OCI-LY3 (cell line): ENCODE measurements at regions not wholly inside any gene's neighbourhood (a gene's known extent, or its start where the extent isn't known, plus 50 kb on each side); places are given as distances from the start of the nearest gene placed in this dataset.
A peak's percentile ranks its signal among the peaks of the same experiment; 100 is the strongest.

Experiments used
- H2AFZ ChIP-seq: fragments of 200-600, 300-600 bp; shearing (Covaris generic); 2 replicates; pipeline ENCODE4 v1.6.0; 2014; ENCODE audit warnings: antibody characterized with exemption, low read depth, low read length
- H3K27ac ChIP-seq: fragments of 200-600, 300-600 bp; sonication (generic); 2 replicates; pipeline ENCODE4 v1.5.1; 2014; ENCODE audit warnings: mild to moderate bottlenecking, low read length, moderate library complexity, mixed read lengths
- H3K27me3 ChIP-seq: fragments of 200-600, 300-600 bp; sonication (generic); 2 replicates; pipeline ENCODE4 v1.6.1; 2014; ENCODE audit warnings: low read depth, low read length, mixed read lengths
- H3K36me3 ChIP-seq: fragments of 200-600, 300-600 bp; sonication (generic); replicated peaks from 2 replicates; pipeline ENCODE3; 2014; ENCODE audit warnings: low read depth, low read length, mixed read lengths
- H3K4me1 ChIP-seq: fragments of 300-600, 200-600 bp; sonication (generic); 2 replicates; pipeline ENCODE4 v1.6.1; 2014; ENCODE audit warnings: low read length, mixed read lengths
- H3K4me2 ChIP-seq: fragments of 200-600, 300-600 bp; sonication (generic); 2 replicates; pipeline ENCODE4 v1.6.1; 2014; ENCODE audit warnings: low read length, mixed read lengths
- H3K4me3 ChIP-seq: fragments of 300-600, 200-600 bp; sonication (generic); 2 replicates; pipeline ENCODE4 v1.5.1; 2014; ENCODE audit warnings: antibody characterized with exemption, mild to moderate bottlenecking, low read length, moderate library complexity
- H3K79me2 ChIP-seq: fragments of 300-600, 200-600 bp; shearing (Covaris generic); 2 replicates; pipeline ENCODE4 v1.6.1; 2014; ENCODE audit warnings: mild to moderate bottlenecking, low read length, mixed read lengths
- H3K9ac ChIP-seq: fragments of 300-600, 200-600 bp; shearing (Covaris generic); 2 replicates; pipeline ENCODE4 v1.6.0; 2014; ENCODE audit warnings: mild to moderate bottlenecking, low read length, moderate library complexity
- H3K9me3 ChIP-seq: fragments of 200-600, 300-600 bp; shearing (Covaris generic); 2 replicates; pipeline ENCODE4 v1.6.1; 2014; ENCODE audit warnings: low read length, mixed read lengths; ENCODE audit not compliant: insufficient read depth
- H4K20me1 ChIP-seq: fragments of 200-600, 300-600 bp; sonication (generic); 2 replicates; pipeline ENCODE4 v1.6.1; 2016; ENCODE audit warnings: low read length, mixed read lengths; ENCODE audit not compliant: insufficient read depth
- CTCF ChIP-seq: fragments of 200-600, 300-600 bp; sonication (generic); IDR thresholded peaks from 2 replicates; pipeline ENCODE4 v1.5.1; 2014; ENCODE audit warnings: antibody characterized with exemption, low read length, low read depth
- EZH2phosphoT487 ChIP-seq: fragments of 200-600 bp; shearing (Covaris generic); IDR thresholded peaks from 2 replicates; pipeline ENCODE4 v1.6.1; 2018; ENCODE audit warnings: antibody characterized with exemption, mixed run types, low read depth

- H3K4me2 ChIP-seq = no peak overlapping the region
- no peaks in the 10 kb centered on the region for H3K79me2 ChIP-seq
- no peaks in the 10 kb centered on the region for H3K4me1 ChIP-seq
- H4K20me1 ChIP-seq = no peaks in the 10 kb centered on the region
- no peak overlapping the region for H2AFZ ChIP-seq
- H3K9me3 ChIP-seq = no peaks in the 10 kb centered on the region
- no peaks in the 10 kb centered on the region for H3K27me3 ChIP-seq
- no peak for TF ChIP-seq CTCF
- no peak for TF ChIP-seq EZH2phosphoT487
- H3K36me3 ChIP-seq = no peaks in the 10 kb centered on the region
- H3K27ac ChIP-seq = no peak overlapping the region
- no peak overlapping the region for H3K9ac ChIP-seq
- no peak overlapping the region for H3K4me3 ChIP-seq
These were observed 128.3 kb upstream of the STXBP6 start for GRCh38 chr14:25178255-25178654.

GRCh38 chr14:25150934-25151790 lies 101.2 kb upstream of the STXBP6 start:
- Histone ChIP-seq H3K9me3 (no peaks in the 10 kb centered on the region), H3K36me3 (no peaks in the 10 kb centered on the region), H3K4me1 (no peaks in the 10 kb centered on the region), H3K27me3 (peaks cover 8% of the 10 kb centered on the region; the same call in 1 of the 2 replicates), H3K4me3 (no peak overlapping the region), H2AFZ (no peak overlapping the region), H4K20me1 (no peaks in the 10 kb centered on the region), H3K27ac (no peak overlapping the region), H3K79me2 (no peaks in the 10 kb centered on the region), H3K9ac (no peak overlapping the region), H3K4me2 (peak overlapping the region; percentile 25; the same call in 1 of the 2 replicates)
- no peak for TF ChIP-seq EZH2phosphoT487
- TF ChIP-seq CTCF = peak; percentile 85

- Histone ChIP-seq H4K20me1 (no peaks in the 10 kb centered on the region), H2AFZ (no peak overlapping the region), H3K36me3 (no peaks in the 10 kb centered on the region), H3K9ac (no peak overlapping the region), H3K27me3 (peaks cover 6% of the 10 kb centered on the region; the same call in 1 of the 2 replicates), H3K4me3 (no peak overlapping the region), H3K79me2 (no peaks in the 10 kb centered on the region), H3K27ac (no peak overlapping the region), H3K4me1 (no peaks in the 10 kb centered on the region), H3K4me2 (no peak overlapping the region), H3K9me3 (no peaks in the 10 kb centered on the region)
- TF ChIP-seq CTCF (no peak), EZH2phosphoT487 (no peak)
These were observed 100.5 kb upstream of the STXBP6 start for GRCh38 chr14:25150401-25150800.

GRCh38 chr14:25140411-25140810 lies 90.5 kb upstream of the STXBP6 start:
- H3K79me2 ChIP-seq = no peaks in the 10 kb centered on the region
- no peak for TF ChIP-seq EZH2phosphoT487
- TF ChIP-seq CTCF = no peak
- no peak overlapping the region for H3K27ac ChIP-seq
- H2AFZ ChIP-seq = no peak overlapping the region
- H3K4me2 ChIP-seq = no peak overlapping the region
- H3K27me3 ChIP-seq = peaks cover 6% of the 10 kb centered on the region
- no peaks in the 10 kb centered on the region for H3K9me3 ChIP-seq
- no peak overlapping the region for H3K4me3 ChIP-seq
- H4K20me1 ChIP-seq = no peaks in the 10 kb centered on the region
- H3K36me3 ChIP-seq = no peaks in the 10 kb centered on the region
- no peaks in the 10 kb centered on the region for H3K4me1 ChIP-seq
- H3K9ac ChIP-seq = no peak overlapping the region
